ENCODE measurements at regions not wholly inside any gene's neighbourhood (a gene's known extent, or its start where the extent isn't known, plus 50 kb on each side); places are given as distances from the start of the nearest gene placed in this dataset.

DNA sequence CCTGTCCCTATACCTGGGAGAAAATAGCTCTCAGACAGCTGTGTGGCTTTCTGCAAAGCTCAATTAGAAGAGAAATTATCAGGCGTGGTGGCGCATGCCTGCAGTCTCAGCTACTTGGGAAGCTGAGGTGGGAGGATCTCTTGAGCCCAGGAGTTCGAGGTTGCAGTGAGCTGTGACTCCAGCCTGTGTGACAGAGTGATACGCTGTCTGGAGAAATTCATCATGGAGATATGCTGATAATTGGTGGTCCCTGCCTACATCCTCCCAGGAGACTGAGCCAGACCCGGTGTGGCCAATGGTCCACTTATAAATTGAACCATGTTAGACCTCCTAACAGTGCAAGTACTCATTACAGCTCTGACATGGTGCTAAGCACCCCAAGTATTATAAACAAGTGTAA is 58.7 kb upstream of the ZNF599 start:
- DNase-seq: no peak
- WGBS, 5 donors: 78 to 88% (median 86%) methylated on average over 5 of the region's 5 CpGs
- Histone ChIP-seq H3K27ac (no peak overlapping the region), H3K4me1 (no peaks in the 10 kb centered on the region), H3K36me3 (no peaks in the 10 kb centered on the region), H3K4me3 (no peak overlapping the region), H3K27me3 (replicated peaks in 1 of 7) (peaks cover 0 to 4% (median 0%) of the 10 kb centered on the region in 7 donors), H3K9me3 (no peaks in the 10 kb centered on the region)
- TF ChIP-seq, protein P1, sequence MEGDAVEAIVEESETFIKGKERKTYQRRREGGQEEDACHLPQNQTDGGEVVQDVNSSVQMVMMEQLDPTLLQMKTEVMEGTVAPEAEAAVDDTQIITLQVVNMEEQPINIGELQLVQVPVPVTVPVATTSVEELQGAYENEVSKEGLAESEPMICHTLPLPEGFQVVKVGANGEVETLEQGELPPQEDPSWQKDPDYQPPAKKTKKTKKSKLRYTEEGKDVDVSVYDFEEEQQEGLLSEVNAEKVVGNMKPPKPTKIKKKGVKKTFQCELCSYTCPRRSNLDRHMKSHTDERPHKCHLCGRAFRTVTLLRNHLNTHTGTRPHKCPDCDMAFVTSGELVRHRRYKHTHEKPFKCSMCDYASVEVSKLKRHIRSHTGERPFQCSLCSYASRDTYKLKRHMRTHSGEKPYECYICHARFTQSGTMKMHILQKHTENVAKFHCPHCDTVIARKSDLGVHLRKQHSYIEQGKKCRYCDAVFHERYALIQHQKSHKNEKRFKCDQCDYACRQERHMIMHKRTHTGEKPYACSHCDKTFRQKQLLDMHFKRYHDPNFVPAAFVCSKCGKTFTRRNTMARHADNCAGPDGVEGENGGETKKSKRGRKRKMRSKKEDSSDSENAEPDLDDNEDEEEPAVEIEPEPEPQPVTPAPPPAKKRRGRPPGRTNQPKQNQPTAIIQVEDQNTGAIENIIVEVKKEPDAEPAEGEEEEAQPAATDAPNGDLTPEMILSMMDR (IDR thresholded peaks at IDR 0.05 in 8 of 11, conservative IDR thresholded peaks at IDR 0.05 in 3 of 11): no peak
- TF ChIP-seq POLR2AphosphoS5 (IDR thresholded peaks at IDR 0.05) (no peak), POLR2A (IDR thresholded peaks at IDR 0.05) (no peak)
- intact Hi-C loops (cut with DNase I; ENCODE audit: low total_unique reads): no loop called here

DNA sequence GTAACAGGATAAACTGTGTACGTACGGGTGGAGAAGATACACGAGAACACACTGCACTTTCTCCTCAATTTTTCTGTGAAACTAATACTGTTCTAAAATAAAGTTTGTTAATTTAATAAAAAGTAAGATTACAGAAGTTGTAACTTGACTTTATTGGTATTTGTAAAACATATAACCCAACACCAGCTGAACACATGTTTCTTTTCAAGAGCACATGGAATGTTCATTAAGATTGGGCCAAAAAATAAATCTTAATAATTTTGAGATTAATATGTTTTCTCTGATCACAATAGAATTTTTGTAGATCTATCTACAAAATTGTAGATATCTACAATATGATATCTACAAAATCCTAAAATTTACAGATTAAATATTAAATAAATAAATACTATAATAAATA is 55.1 kb upstream of the ZNF599 start:
- no peak overlapping the region for H3K27ac ChIP-seq
- no peak overlapping the region for H3K4me3 ChIP-seq
- H3K36me3 ChIP-seq: no peaks in the 10 kb centered on the region
- no peaks in the 10 kb centered on the region for H3K9me3 ChIP-seq
- no peak for DNase-seq
- WGBS, 5 donors: 90 to 96% (median 93%) methylated on average over 3 of the region's 3 CpGs
- TF ChIP-seq POLR2A (IDR thresholded peaks at IDR 0.05): no peak
- no peak for TF ChIP-seq POLR2AphosphoS5 (IDR thresholded peaks at IDR 0.05)
- TF ChIP-seq, protein P1 (IDR thresholded peaks at IDR 0.05 in 8 of 11, conservative IDR thresholded peaks at IDR 0.05 in 3 of 11): no peak
- no peaks in the 10 kb centered on the region for H3K27me3 ChIP-seq (replicated peaks in 1 of 7)
- H3K4me1 ChIP-seq: no peaks in the 10 kb centered on the region
- intact Hi-C loops (cut with DNase I; ENCODE audit: low total_unique reads): no loop called here

DNA sequence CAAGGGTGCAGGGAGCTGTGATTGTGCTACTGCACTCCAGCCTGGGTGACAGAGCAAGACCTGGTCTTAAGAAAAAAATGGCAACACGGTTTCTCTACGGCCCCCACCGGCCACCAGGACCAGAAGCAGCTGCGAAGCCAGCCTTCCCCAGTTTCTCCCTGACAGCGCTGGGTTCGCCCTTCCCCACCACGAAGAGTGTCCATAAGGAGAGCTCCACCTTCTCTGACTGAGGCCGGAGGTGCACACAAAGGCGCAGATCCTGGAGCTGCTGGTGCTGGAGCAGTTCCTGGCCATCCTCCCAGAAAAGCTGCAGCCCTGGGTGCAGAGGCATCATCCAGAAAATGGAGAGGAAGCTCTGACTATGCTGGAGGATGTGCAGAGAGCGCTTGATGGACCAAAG is 52.2 kb upstream of the ZNF599 start:
- Histone ChIP-seq H3K27me3 (replicated peaks in 1 of 7) (no peaks in the 10 kb centered on the region), H3K4me1 (no peaks in the 10 kb centered on the region), H3K27ac (no peak overlapping the region), H3K36me3 (no peaks in the 10 kb centered on the region), H3K9me3 (no peaks in the 10 kb centered on the region), H3K4me3 (no peak overlapping the region)
- no peak for DNase-seq
- no peak for TF ChIP-seq POLR2A (IDR thresholded peaks at IDR 0.05)
- no peak for TF ChIP-seq POLR2AphosphoS5 (IDR thresholded peaks at IDR 0.05)
- intact Hi-C loops (cut with DNase I; ENCODE audit: low total_unique reads): no loop called here
- 86 to 95% (median 87%) methylated on average over 9 to 10 of the region's 10 CpGs for WGBS, 5 donors

DNA sequence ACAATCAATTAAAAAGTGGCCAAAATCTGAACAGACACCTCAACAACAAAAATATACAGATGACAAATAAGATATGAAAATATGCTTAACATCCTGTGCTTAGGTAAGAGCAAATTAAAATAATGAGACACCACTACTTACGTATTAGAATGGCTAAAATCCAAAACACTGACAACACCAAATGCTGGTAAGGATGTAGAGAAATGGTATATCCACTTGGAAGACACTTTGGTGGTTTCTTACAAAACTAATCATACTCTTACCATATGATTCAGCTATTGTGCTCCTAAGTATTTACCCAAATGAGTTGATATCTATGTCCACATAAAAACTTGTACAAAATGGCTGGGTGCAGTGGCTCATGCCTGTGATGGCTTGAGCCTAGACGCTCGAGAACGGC is 51.7 kb upstream of the ZNF599 start:
- Histone ChIP-seq H3K4me3 (no peak overlapping the region), H3K36me3 (no peaks in the 10 kb centered on the region), H3K9me3 (no peaks in the 10 kb centered on the region), H3K27me3 (replicated peaks in 1 of 7) (no peaks in the 10 kb centered on the region), H3K27ac (no peak overlapping the region), H3K4me1 (no peaks in the 10 kb centered on the region)
- intact Hi-C loops (cut with DNase I; ENCODE audit: low total_unique reads): no loop called here
- DNase-seq: no peak
- WGBS, 5 donors: 86 to 99% (median 95%) methylated on average over 4 of the region's 4 CpGs
- TF ChIP-seq POLR2AphosphoS5 (IDR thresholded peaks at IDR 0.05) (no peak), POLR2A (IDR thresholded peaks at IDR 0.05) (no peak)
- TF ChIP-seq, protein P1 (IDR thresholded peaks at IDR 0.05 in 8 of 11, conservative IDR thresholded peaks at IDR 0.05 in 3 of 11): no peak
